ENCODE measurements at regions not wholly inside any gene's neighbourhood (a gene's known extent, or its start where the extent isn't known, plus 50 kb on each side); places are given as distances from the start of the nearest gene placed in this dataset.
"Not testable (repeated sequence)": the region's sequence is repeated elsewhere in the genome, so short reads cannot be mapped to it uniquely, and the experiment has no call there.

GRCh38 chr7:150110882-150111281 is 212.3 kb upstream of the LRRC61 start:
- TF ChIP-seq POLR2A, CTCF (IDR thresholded peaks at IDR 0.05): not testable (repeated sequence)
